NB4 (cell line): ENCODE measurements at regions not wholly inside any gene's neighbourhood (a gene's known extent, or its start where the extent isn't known, plus 50 kb on each side); places are given as distances from the start of the nearest gene placed in this dataset.

Experiments used
- DNase-seq: peaks from one replicate; pipeline ENCODE4 v3.0.0; 2010; ENCODE audit warnings: low read depth
- H3K4me3 ChIP-seq: one replicate; pipeline ENCODE4 v1.5.1; 2011; ENCODE audit warnings: mild to moderate bottlenecking, low read depth, low read length, moderate library complexity
- CTCF ChIP-seq: IDR thresholded peaks from one replicate; pipeline ENCODE4 v1.5.1; 2012; ENCODE audit warnings: low read depth, low read length
- MAX ChIP-seq: IDR thresholded peaks from 2 replicates; pipeline ENCODE4 v1.6.1; 2011; ENCODE audit warnings: low read depth, low read length
- MYC ChIP-seq: IDR thresholded peaks from 2 replicates; pipeline ENCODE4 v1.6.1; 2011; ENCODE audit warnings: low read depth, low read length
- POLR2A ChIP-seq: IDR thresholded peaks from 2 replicates; pipeline ENCODE4 v1.6.1; 2011; ENCODE audit warnings: mild to moderate bottlenecking; ENCODE audit not compliant: insufficient read length; ENCODE audit errors: extremely low read depth

GRCh38 chr9:18396102-18396728 lies 77.7 kb upstream of the ADAMTSL1 start:
- peak; percentile 42 for DNase-seq
- TF ChIP-seq POLR2A (no peak), CTCF (peak; percentile 30)
- no peak overlapping the region for H3K4me3 ChIP-seq

GRCh38 chr9:18397076-18397475 lies 76.9 kb upstream of the ADAMTSL1 start:
- TF ChIP-seq MAX, result no peak
- no peak for TF ChIP-seq MYC
- no peak for TF ChIP-seq POLR2A
- no peak for TF ChIP-seq CTCF
- H3K4me3 ChIP-seq, result no peak overlapping the region
- DNase-seq, result no peak

GRCh38 chr9:18398038-18398437 lies 75.9 kb upstream of the ADAMTSL1 start:
- no peak for TF ChIP-seq MAX
- no peak for TF ChIP-seq CTCF
- no peak for TF ChIP-seq MYC
- TF ChIP-seq POLR2A, result no peak
- no peak overlapping the region for H3K4me3 ChIP-seq
- no peak for DNase-seq

GRCh38 chr9:18404434-18405029 lies 69.4 kb upstream of the ADAMTSL1 start:
- no peak overlapping the region for H3K4me3 ChIP-seq
- no peak for TF ChIP-seq CTCF
- no peak for TF ChIP-seq MYC
- TF ChIP-seq POLR2A, result no peak
- TF ChIP-seq MAX, result no peak
- DNase-seq, result no peak

GRCh38 chr9:18405240-18405639 lies 68.7 kb upstream of the ADAMTSL1 start:
- TF ChIP-seq CTCF (no peak), MYC (no peak), MAX (no peak), POLR2A (no peak)
- H3K4me3 ChIP-seq, result no peak overlapping the region
- DNase-seq, result no peak
